WI38 (cell line): ENCODE measurements at regions not wholly inside any gene's neighbourhood (a gene's known extent, or its start where the extent isn't known, plus 50 kb on each side); places are given as distances from the start of the nearest gene placed in this dataset.
A peak's percentile ranks its signal among the peaks of the same experiment; 100 is the strongest.

Experiments
- H3K4me3 ChIP-seq: 2 replicates; pipeline ENCODE4 v1.5.1; 2011; ENCODE audit warnings: low read depth, mild to moderate bottlenecking, control low read depth, low read length
- TF ChIP-seq, protein P1 (sequence below): IDR thresholded peaks from 2 replicates; pipeline ENCODE4 v1.5.1; 2012; ENCODE audit warnings: low read depth, mild to moderate bottlenecking, control low read depth, low read length

DNA sequence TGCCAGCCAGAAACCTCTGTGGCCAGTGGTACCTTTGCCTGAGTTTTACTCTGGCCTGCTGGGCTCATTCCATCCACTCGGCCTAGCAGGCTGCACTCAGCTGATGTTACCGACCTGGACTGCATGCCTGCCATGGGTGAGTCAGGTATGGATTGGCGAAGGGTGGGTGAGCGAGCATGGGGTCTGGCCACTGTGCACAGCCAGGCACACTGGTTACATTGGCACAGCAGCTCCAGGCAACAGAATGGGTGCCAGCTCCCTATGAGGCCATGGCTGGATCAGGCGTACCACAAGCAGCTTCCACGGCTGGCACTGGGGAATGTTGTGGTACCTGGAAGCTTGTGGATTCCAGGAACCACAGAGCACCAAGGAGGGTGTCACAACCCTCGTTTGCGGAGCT, 685.7 kb downstream of the SLC16A7 start:
- no peak overlapping the region for H3K4me3 ChIP-seq
- TF ChIP-seq, protein P1, sequence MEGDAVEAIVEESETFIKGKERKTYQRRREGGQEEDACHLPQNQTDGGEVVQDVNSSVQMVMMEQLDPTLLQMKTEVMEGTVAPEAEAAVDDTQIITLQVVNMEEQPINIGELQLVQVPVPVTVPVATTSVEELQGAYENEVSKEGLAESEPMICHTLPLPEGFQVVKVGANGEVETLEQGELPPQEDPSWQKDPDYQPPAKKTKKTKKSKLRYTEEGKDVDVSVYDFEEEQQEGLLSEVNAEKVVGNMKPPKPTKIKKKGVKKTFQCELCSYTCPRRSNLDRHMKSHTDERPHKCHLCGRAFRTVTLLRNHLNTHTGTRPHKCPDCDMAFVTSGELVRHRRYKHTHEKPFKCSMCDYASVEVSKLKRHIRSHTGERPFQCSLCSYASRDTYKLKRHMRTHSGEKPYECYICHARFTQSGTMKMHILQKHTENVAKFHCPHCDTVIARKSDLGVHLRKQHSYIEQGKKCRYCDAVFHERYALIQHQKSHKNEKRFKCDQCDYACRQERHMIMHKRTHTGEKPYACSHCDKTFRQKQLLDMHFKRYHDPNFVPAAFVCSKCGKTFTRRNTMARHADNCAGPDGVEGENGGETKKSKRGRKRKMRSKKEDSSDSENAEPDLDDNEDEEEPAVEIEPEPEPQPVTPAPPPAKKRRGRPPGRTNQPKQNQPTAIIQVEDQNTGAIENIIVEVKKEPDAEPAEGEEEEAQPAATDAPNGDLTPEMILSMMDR: no peak

DNA sequence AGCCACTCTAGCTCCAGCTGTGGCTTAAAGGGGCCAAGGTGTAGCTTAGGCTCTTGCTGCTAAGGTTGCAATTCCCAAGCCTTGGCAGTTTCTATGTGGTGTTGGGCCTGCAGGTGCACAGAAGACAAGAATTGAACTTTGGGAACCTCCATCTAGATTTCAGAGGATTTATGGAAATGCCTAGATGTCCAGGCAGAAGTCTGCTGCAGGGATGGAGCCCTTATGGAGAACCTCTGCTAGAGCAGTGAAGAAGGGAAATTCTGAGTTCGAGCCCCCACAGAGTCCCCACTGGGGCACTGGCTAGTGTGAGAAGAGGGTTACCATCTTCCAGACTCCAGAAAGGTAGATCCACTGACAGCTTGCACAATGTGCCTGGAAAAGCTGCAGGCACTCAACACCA, 694.7 kb downstream of the SLC16A7 start:
- TF ChIP-seq, protein P1: no peak
- H3K4me3 ChIP-seq: no peak overlapping the region

DNA sequence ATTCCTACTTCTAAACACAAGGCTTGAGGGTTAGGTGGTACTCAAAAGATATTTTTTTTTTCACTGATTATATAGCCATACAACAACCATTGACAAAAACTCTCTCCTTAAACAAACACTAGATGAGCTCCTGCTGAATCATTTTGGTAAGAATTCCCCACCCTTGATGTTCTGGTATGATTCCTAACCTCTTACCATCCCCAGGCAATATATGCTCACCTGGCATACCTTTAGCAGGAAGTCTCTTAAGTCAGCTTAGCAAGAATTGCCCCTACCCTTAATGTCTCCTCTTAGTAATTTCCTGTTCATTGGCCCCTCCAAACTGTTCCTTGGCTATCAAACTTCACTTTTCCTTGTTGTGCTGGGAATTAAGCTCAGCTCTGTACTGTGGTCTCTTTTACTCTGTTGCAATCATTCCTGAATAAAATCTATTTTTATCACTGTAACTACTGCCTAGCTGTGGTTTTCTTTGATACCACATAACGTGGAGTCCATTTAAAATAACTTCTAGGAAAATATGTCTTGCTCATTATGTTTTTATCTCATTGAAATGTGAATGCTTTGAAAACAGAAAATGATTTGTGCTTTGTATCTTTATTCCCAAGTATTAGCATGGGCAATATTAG, 712.6 kb downstream of the SLC16A7 start:
- no peak overlapping the region for H3K4me3 ChIP-seq
- TF ChIP-seq, protein P1: no peak

DNA sequence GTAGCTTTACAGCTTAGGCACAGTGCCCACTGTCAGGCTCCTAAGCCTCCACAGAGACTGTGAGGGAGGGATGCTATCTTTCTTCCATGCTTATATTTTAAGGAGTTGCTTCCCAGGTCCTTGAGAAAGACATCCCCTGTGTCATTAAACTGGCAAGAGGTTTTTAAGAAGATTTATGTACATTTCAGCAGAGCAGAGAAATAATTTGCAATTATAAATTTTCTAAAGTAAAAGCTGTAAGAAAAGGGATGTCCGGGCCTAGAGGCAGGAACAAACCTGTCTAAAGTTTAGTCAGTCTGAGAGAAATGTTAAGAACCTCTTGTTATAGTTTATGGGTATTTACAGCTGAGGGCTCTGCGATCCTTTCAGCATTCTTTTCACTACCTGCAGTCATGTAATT, 716.1 kb downstream of the SLC16A7 start:
- no peak overlapping the region for H3K4me3 ChIP-seq
- TF ChIP-seq, protein P1: no peak

DNA sequence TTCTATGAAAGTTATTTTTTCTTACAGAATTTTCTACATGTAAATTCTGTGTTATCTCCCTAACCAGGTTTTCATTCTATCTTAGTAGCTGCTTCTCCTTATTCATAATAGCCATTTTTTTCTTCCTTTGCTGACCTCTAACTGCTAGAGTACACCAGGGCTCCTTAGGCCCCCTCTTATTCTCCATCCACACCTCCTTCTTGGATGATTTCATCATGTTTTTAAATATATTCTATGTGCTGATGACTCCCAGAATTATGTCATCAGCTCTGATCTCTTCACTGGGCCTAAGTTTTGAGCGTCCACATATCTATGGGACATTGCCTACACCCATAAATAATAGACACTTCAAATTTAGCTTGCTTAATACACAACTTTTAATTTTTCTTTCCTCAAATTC, 721.5 kb downstream of the SLC16A7 start:
- TF ChIP-seq, protein P1: no peak
- no peak overlapping the region for H3K4me3 ChIP-seq

DNA sequence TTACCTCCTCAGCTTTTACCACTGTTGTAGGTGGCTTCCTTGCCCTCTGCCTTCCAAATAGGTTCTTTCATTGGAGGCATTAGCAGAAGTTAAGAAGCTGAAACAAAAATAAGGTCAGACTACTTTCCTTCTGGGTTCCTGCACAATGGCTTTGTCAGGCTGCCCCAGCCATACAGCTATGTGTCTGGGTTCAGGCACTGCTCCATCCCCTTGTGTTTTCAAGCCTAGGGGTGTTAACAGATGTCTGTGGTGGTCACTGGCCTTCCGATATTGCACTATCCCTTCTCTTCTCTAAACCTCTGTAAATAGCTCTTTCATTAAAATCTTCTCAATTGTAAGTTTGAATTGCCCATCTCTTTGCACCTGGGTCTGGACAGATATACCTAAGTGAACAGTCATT, 728.9 kb downstream of the SLC16A7 start:
- H3K4me3 ChIP-seq: no peak overlapping the region
- TF ChIP-seq, protein P1: no peak

DNA sequence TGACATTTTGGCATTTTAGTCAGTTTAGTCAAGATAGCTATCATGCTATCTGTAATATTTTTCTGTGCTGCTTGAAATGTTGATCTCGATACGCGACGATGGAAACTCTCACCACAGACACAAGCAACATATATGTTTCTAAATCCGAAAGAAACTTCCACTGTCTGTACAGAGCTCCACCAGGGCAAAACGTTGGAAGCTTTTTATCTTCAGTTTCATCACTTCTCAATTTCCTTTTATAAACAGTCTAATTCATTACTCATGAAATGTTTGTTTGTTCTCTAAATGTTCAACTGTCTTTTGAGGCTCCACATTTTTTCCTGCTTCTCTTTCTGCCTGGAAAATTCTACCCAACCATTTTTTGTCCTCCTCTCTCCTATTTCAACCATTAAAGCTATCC, 737.6 kb downstream of the SLC16A7 start:
- TF ChIP-seq, protein P1: no peak
- 0 out of 2 replicates have a peak overlapping the region, but pooled peaks have one; percentile 4 for H3K4me3 ChIP-seq
